HepG2 (cell line): ENCODE measurements at regions not wholly inside any gene's neighbourhood (a gene's known extent, or its start where the extent isn't known, plus 50 kb on each side); places are given as distances from the start of the nearest gene placed in this dataset.

Source experiments
- EED ChIP-seq: sonication (generic); formaldehyde crosslinking; IDR thresholded peaks from 2 replicates; pipeline ENCODE4 v1.5.0; 2020; ENCODE audit warnings: mild to moderate bottlenecking, missing genetic modification reagents
- ERF ChIP-seq: IDR thresholded peaks from 2 replicates; pipeline ENCODE4 v1.6.1; 2018; ENCODE audit warnings: missing biosample characterization, missing genetic modification reagents
- EZH2 ChIP-seq: conservative IDR thresholded peaks from 2 replicates; pipeline ENCODE4 v1.6.1; 2012; ENCODE audit warnings: mild to moderate bottlenecking, low read depth, low read length, moderate library complexity
- FOXJ3 ChIP-seq: sonication (generic); formaldehyde crosslinking; IDR thresholded peaks from 2 replicates; pipeline ENCODE4 v1.4.0; 2020; ENCODE audit warnings: missing genetic modification reagents, mild to moderate bottlenecking, borderline replicate concordance
- FOXM1 ChIP-seq: sonication (generic); formaldehyde crosslinking; IDR thresholded peaks from 2 replicates; pipeline ENCODE4 v1.5.0; 2020; ENCODE audit warnings: missing genetic modification reagents
- HNRNPLL ChIP-seq: fragments of 200-400 bp; formaldehyde crosslinking; IDR thresholded peaks from 2 replicates; pipeline ENCODE4 v1.6.1; 2017; ENCODE audit warnings: mild to moderate bottlenecking, low read depth, low read length; ENCODE audit not compliant: poor library complexity, severe bottlenecking
- JUNB ChIP-seq: sonication (generic); formaldehyde crosslinking; IDR thresholded peaks from 2 replicates; pipeline ENCODE4 v1.8.0; 2022; ENCODE audit warnings: missing genetic modification reagents, mild to moderate bottlenecking, borderline replicate concordance
- MXI1 ChIP-seq: IDR thresholded peaks from 3 replicates; pipeline ENCODE4 v1.6.1; 2012; ENCODE audit warnings: low read depth, low read length, inconsistent platforms, borderline replicate concordance
- POLR2AphosphoS5 ChIP-seq: IDR thresholded peaks from 2 replicates; pipeline ENCODE4 v1.6.1; 2012; ENCODE audit warnings: low read depth, low read length
- RNF2 ChIP-seq: fragments of 450-650 bp; conservative IDR thresholded peaks from 2 replicates; pipeline ENCODE4 v1.6.1; 2016; ENCODE audit warnings: low read depth
- TF ChIP-seq, protein P1 (sequence below): sonication (generic); formaldehyde crosslinking; IDR thresholded peaks from 2 replicates; pipeline ENCODE4 v1.5.0; 2020; ENCODE audit warnings: mild to moderate bottlenecking, missing genetic modification reagents, moderate library complexity
- TF ChIP-seq, protein P2 (sequence below): sonication (generic); formaldehyde crosslinking; conservative IDR thresholded peaks from 2 replicates; pipeline ENCODE4 v1.5.0; 2020; ENCODE audit warnings: missing genetic modification reagents
- TF ChIP-seq, protein P3 (sequence below): sonication (generic); formaldehyde crosslinking; IDR thresholded peaks from 2 replicates; pipeline ENCODE4 v1.5.0; 2020; ENCODE audit warnings: missing genetic modification reagents

DNA sequence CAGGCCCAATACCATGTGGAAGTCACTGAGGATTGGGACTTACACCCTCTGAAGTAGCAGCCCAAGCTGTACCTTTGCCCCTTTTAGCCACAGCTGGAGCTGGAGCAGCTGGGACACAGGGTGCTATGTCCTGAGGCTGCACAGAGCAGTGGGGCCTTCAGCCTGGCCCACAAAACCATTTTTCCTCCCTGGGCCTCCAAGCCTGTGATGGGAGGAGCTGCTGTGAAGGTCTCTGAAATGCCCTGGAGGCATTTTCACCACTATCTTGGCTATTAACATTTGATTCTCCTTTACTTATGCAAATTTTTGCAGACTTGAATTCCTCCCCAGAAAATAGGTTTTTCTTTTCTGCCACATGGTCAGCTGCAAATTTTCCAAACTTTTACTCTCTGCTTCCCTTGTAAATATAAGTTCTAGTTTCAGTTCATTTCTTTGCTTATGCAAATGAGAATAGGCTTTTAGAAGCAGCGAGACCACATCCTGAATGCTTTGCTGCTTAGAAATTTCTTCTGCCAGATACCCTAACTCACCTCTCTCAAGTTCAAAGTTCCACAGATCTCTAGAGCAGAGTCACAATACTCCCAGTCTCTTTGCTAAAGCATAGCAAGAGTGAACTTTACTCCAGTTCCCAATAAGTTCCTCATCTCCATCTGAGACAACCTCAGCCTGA is 213.8 kb upstream of the MGAT5 start:
- TF ChIP-seq EED (CRISPR knock-in tag) (no peak), FOXM1 (CRISPR knock-in tag) (no peak), ERF (CRISPR knock-in tag) (no peak), MXI1 (no peak), RNF2 (no peak), HNRNPLL (no peak), POLR2AphosphoS5 (no peak), EZH2 (no peak), FOXJ3 (CRISPR knock-in tag) (no peak), JUNB (CRISPR knock-in tag) (no peak)
- TF ChIP-seq, protein P1, sequence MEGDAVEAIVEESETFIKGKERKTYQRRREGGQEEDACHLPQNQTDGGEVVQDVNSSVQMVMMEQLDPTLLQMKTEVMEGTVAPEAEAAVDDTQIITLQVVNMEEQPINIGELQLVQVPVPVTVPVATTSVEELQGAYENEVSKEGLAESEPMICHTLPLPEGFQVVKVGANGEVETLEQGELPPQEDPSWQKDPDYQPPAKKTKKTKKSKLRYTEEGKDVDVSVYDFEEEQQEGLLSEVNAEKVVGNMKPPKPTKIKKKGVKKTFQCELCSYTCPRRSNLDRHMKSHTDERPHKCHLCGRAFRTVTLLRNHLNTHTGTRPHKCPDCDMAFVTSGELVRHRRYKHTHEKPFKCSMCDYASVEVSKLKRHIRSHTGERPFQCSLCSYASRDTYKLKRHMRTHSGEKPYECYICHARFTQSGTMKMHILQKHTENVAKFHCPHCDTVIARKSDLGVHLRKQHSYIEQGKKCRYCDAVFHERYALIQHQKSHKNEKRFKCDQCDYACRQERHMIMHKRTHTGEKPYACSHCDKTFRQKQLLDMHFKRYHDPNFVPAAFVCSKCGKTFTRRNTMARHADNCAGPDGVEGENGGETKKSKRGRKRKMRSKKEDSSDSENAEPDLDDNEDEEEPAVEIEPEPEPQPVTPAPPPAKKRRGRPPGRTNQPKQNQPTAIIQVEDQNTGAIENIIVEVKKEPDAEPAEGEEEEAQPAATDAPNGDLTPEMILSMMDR = no peak
- TF ChIP-seq, protein P2, sequence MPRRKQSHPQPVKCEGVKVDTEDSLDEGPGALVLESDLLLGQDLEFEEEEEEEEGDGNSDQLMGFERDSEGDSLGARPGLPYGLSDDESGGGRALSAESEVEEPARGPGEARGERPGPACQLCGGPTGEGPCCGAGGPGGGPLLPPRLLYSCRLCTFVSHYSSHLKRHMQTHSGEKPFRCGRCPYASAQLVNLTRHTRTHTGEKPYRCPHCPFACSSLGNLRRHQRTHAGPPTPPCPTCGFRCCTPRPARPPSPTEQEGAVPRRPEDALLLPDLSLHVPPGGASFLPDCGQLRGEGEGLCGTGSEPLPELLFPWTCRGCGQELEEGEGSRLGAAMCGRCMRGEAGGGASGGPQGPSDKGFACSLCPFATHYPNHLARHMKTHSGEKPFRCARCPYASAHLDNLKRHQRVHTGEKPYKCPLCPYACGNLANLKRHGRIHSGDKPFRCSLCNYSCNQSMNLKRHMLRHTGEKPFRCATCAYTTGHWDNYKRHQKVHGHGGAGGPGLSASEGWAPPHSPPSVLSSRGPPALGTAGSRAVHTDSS (CRISPR knock-in tag) = no peak
- TF ChIP-seq, protein P3, sequence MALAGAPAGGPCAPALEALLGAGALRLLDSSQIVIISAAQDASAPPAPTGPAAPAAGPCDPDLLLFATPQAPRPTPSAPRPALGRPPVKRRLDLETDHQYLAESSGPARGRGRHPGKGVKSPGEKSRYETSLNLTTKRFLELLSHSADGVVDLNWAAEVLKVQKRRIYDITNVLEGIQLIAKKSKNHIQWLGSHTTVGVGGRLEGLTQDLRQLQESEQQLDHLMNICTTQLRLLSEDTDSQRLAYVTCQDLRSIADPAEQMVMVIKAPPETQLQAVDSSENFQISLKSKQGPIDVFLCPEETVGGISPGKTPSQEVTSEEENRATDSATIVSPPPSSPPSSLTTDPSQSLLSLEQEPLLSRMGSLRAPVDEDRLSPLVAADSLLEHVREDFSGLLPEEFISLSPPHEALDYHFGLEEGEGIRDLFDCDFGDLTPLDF (CRISPR knock-in tag) = no peak
